ENCODE measurements at regions not wholly inside any gene's neighbourhood (a gene's known extent, or its start where the extent isn't known, plus 50 kb on each side); places are given as distances from the start of the nearest gene placed in this dataset.
"Not testable (repeated sequence)": the region's sequence is repeated elsewhere in the genome, so short reads cannot be mapped to it uniquely, and the experiment has no call there.

- not testable (repeated sequence) for TF ChIP-seq POLR2A, CTCF (IDR thresholded peaks at IDR 0.05)
Measured at GRCh38 chr12:67900418-67900817, 88.8 kb upstream of the IFNG-AS1 start.
